Right ventricle myocardium inferior (tissue), 1 donor: ENCODE measurements at regions not wholly inside any gene's neighbourhood (a gene's known extent, or its start where the extent isn't known, plus 50 kb on each side); places are given as distances from the start of the nearest gene placed in this dataset.

Experiments used
- ATAC-seq: fragments of 200-7000 bp; cut with Tn5 transposase; one replicate; pipeline ENCODE4 v1.9.1; 2020; ENCODE audit warnings: mild to moderate bottlenecking, moderate library complexity
- DNase-seq: peaks from one replicate; pipeline ENCODE4 v3.0.0; 2021; ENCODE audit errors: missing footprints
- intact Hi-C: fragments of 100-400 bp; cut with DNase I; formaldehyde crosslinking; loops from one replicate; pipeline ENCODE4 v1.11.0; 2022
- donor health status: DM: no; HTN: yes; CAD: no; lungs with severe emphysema.

- ATAC-seq (no peak), DNase-seq (no peak)
- intact Hi-C loops, result no loop called here
These were observed 192.6 kb upstream of the PSMD7 start for GRCh38 chr16:74104022-74104421.

GRCh38 chr16:74101379-74102137 is 195.1 kb upstream of the PSMD7 start:
- DNase-seq (no peak), ATAC-seq (no peak)
- intact Hi-C loops, result no loop called here

- no peak for DNase-seq
- ATAC-seq, result no peak
- intact Hi-C loops, result no loop called here
These were observed 196.0 kb upstream of the PSMD7 start for GRCh38 chr16:74100395-74101326.

GRCh38 chr16:74099530-74099929 is 197.1 kb upstream of the PSMD7 start:
- ATAC-seq (no peak), DNase-seq (no peak)
- intact Hi-C loops, result no loop called here

- ATAC-seq, result no peak
- intact Hi-C loops, result no loop called here
- DNase-seq, result no peak
These were observed 201.7 kb upstream of the PSMD7 start for GRCh38 chr16:74094962-74095361.

GRCh38 chr16:74094514-74094913 is 202.1 kb upstream of the PSMD7 start:
- no peak for DNase-seq
- intact Hi-C loops, result no loop called here
- ATAC-seq, result no peak

- no peak for ATAC-seq
- intact Hi-C loops, result no loop called here
- DNase-seq, result no peak
These were observed 204.3 kb upstream of the PSMD7 start for GRCh38 chr16:74092336-74092735.

- intact Hi-C loops, result no loop called here
- ATAC-seq (no peak), DNase-seq (no peak)
These were observed 205.7 kb upstream of the PSMD7 start for GRCh38 chr16:74090871-74091270.

- no peak for ATAC-seq
- no peak for DNase-seq
- intact Hi-C loops, result no loop called here
These were observed 213.1 kb upstream of the PSMD7 start for GRCh38 chr16:74083541-74083940.

- no peak for DNase-seq
- intact Hi-C loops, result no loop called here
- no peak for ATAC-seq
These were observed 216.3 kb upstream of the PSMD7 start for GRCh38 chr16:74080311-74080710.

GRCh38 chr16:74079232-74079586 is 217.4 kb upstream of the PSMD7 start:
- DNase-seq (no peak), ATAC-seq (no peak)
- intact Hi-C loops, result no loop called here

GRCh38 chr16:74078511-74079231 is 217.9 kb upstream of the PSMD7 start:
- intact Hi-C loops, result no loop called here
- ATAC-seq (no peak), DNase-seq (no peak)

- intact Hi-C loops, result no loop called here
- no peak for ATAC-seq
- no peak for DNase-seq
These were observed 220.0 kb upstream of the PSMD7 start for GRCh38 chr16:74076568-74076967.

GRCh38 chr16:74075393-74075792 is 221.2 kb upstream of the PSMD7 start:
- ATAC-seq, result no peak
- intact Hi-C loops, result no loop called here
- DNase-seq, result no peak

GRCh38 chr16:74073456-74073855 is 223.2 kb upstream of the PSMD7 start:
- no peak for DNase-seq
- ATAC-seq, result no peak
- intact Hi-C loops, result no loop called here

GRCh38 chr16:74071996-74072535 is 224.5 kb upstream of the PSMD7 start:
- ATAC-seq (no peak), DNase-seq (no peak)
- intact Hi-C loops, result no loop called here

GRCh38 chr16:74070237-74070636 is 226.4 kb upstream of the PSMD7 start:
- intact Hi-C loops, result no loop called here
- no peak for ATAC-seq

GRCh38 chr16:74064120-74064735 is 232.4 kb upstream of the PSMD7 start:
- DNase-seq, result no peak
- no peak for ATAC-seq
- intact Hi-C loops, result no loop called here

More at GRCh38 chr16:74070237-74070636, 226.4 kb upstream of the PSMD7 start:
- DNase-seq, result no peak

GRCh38 chr16:74053826-74054225 is 242.8 kb upstream of the PSMD7 start:
- ATAC-seq (peak; percentile 59), DNase-seq (no peak)
- intact Hi-C loops, result no loop called here
